Hepatocyte (in vitro differentiated cells): ENCODE measurements at regions not wholly inside any gene's neighbourhood (a gene's known extent, or its start where the extent isn't known, plus 50 kb on each side); places are given as distances from the start of the nearest gene placed in this dataset.

ENCODE experiments used
- EZH2 ChIP-seq: fragments of 200-600 bp; sonication (generic); IDR thresholded peaks from 2 replicates; pipeline ENCODE4 v1.6.1; 2016; ENCODE audit warnings: antibody characterized with exemption, mild to moderate bottlenecking, borderline replicate concordance
- TF ChIP-seq, protein P1 (sequence below): fragments of 200-600 bp; sonication (generic); IDR thresholded peaks from 2 replicates; pipeline ENCODE4 v1.5.1; 2016; ENCODE audit warnings: antibody characterized with exemption, mild to moderate bottlenecking; ENCODE audit not compliant: poor library complexity

DNA sequence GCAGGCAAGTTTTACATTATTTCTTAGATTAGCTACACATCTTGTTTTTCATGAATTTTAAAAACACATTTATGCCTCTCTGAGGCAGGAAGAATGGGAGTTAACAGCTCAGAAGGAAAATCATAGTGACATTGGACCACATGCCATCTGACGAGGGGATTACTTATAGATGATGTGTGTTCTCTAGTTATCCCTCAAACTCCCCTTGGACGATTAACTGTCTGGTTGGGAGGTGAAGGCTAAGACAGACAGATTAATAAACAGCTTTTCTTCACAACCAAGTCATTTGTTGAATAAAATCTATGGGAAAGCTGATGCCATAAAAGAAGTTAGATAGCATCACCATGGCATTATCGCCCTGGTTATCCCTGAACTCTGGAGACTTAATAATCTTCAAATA is 80.0 kb upstream of the PREP start:
- TF ChIP-seq, protein P1, sequence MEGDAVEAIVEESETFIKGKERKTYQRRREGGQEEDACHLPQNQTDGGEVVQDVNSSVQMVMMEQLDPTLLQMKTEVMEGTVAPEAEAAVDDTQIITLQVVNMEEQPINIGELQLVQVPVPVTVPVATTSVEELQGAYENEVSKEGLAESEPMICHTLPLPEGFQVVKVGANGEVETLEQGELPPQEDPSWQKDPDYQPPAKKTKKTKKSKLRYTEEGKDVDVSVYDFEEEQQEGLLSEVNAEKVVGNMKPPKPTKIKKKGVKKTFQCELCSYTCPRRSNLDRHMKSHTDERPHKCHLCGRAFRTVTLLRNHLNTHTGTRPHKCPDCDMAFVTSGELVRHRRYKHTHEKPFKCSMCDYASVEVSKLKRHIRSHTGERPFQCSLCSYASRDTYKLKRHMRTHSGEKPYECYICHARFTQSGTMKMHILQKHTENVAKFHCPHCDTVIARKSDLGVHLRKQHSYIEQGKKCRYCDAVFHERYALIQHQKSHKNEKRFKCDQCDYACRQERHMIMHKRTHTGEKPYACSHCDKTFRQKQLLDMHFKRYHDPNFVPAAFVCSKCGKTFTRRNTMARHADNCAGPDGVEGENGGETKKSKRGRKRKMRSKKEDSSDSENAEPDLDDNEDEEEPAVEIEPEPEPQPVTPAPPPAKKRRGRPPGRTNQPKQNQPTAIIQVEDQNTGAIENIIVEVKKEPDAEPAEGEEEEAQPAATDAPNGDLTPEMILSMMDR, result no peak
- no peak for TF ChIP-seq EZH2
